Caco-2 (cell line): ENCODE measurements at regions not wholly inside any gene's neighbourhood (a gene's known extent, or its start where the extent isn't known, plus 50 kb on each side); places are given as distances from the start of the nearest gene placed in this dataset.

Source experiments
- BruUV-seq: library from RNA; stranded (reverse); fragments of 400-500 nt; replicated peaks from 2 replicates; lab custom pipeline; 2021; lab: Mats Ljungman, UMichigan
- CTCF ChIA-PET: fragments of 300-600 bp; sonication (Branson Sonifier 250); formaldehyde crosslinking; loops from one replicate; lab custom pipeline; 2022; ENCODE audit warnings: antibody characterized with exemption; lab: Charles Lee
- POLR2A ChIA-PET: fragments of 300-600 bp; sonication (Branson Sonifier 250); formaldehyde crosslinking; loops from one replicate; lab custom pipeline; 2022; ENCODE audit warnings: antibody characterized with exemption; lab: Charles Lee
- DNase-seq, 2 experiments: peaks; one replicate each; pipeline versions ENCODE4 v3.0.0 to v3.0.0-alpha.2; 2020 to 2022
- H3K27me3 ChIP-seq: replicated peaks from 2 replicates; pipeline ENCODE4 v1.6.0; 2011; ENCODE audit warnings: low read length; ENCODE audit not compliant: control insufficient read depth, insufficient read depth
- H3K36me3 ChIP-seq: 2 replicates; pipeline ENCODE4 v1.5.1; 2011; ENCODE audit warnings: low read length; ENCODE audit not compliant: control insufficient read depth, insufficient read depth
- H3K4me1 ChIP-seq: fragments of 250-450 bp; sonication (Bioruptor Pico); 2 replicates; pipeline ENCODE4 v1.5.1; 2020; ENCODE audit warnings: mild to moderate bottlenecking
- H3K4me3 ChIP-seq: 2 replicates; pipeline ENCODE4 v1.5.1; 2011; ENCODE audit warnings: low read depth, mild to moderate bottlenecking, control low read depth, low read length
- H3K9me3 ChIP-seq: fragments of 250-450 bp; sonication (Bioruptor Pico); 2 replicates; pipeline ENCODE4 v1.5.1; 2020; ENCODE audit warnings: mild to moderate bottlenecking, moderate library complexity
- H3K27ac Mint-ChIP-seq: one replicate; pipeline ENCODE4 v1.8.0; 2022; ENCODE audit warnings: mixed read lengths; ENCODE audit not compliant: unreplicated experiment
- H3K27me3 Mint-ChIP-seq: one replicate; pipeline ENCODE4 v1.8.0; 2022; ENCODE audit warnings: mixed read lengths; ENCODE audit not compliant: insufficient read depth, unreplicated experiment
- H3K36me3 Mint-ChIP-seq: one replicate; pipeline ENCODE4 v1.8.0; 2022; ENCODE audit warnings: mild to moderate bottlenecking, mixed read lengths; ENCODE audit not compliant: insufficient read depth, unreplicated experiment
- H3K4me1 Mint-ChIP-seq: one replicate; pipeline ENCODE4 v1.8.0; 2022; ENCODE audit warnings: low read depth, mixed read lengths; ENCODE audit not compliant: unreplicated experiment
- H3K4me3 Mint-ChIP-seq: one replicate; pipeline ENCODE4 v1.8.0; 2022; ENCODE audit warnings: mild to moderate bottlenecking, moderate library complexity, mixed read lengths; ENCODE audit not compliant: unreplicated experiment
- H3K9me3 Mint-ChIP-seq: one replicate; pipeline ENCODE4 v1.8.0; 2022; ENCODE audit warnings: mixed read lengths; ENCODE audit not compliant: unreplicated experiment
- intact Hi-C: fragments of 100-400 bp; cut with micrococcal nuclease; formaldehyde crosslinking; loops from one replicate; pipeline ENCODE4 v1.10.0; 2022; ENCODE audit not compliant: unreplicated experiment
- TF ChIP-seq, protein P1 (sequence below), 2 experiments: fragments of 200-600 bp in 1 of 2; IDR thresholded peaks; 1 replicate in 1 of 2; 2 replicates in 1 of 2; pipeline versions ENCODE4 v1.5.1 to v1.8.0; 2011 to 2022; ENCODE audit warnings: antibody characterized with exemption in 1 of 2, control low read depth in 1 of 2, inconsistent platforms in 1 of 2, low read depth in 1 of 2, low read length in 1 of 2, mild to moderate bottlenecking in 1 of 2, moderate library complexity in 1 of 2; ENCODE audit not compliant: insufficient read depth in 1 of 2, severe bottlenecking in 1 of 2, unreplicated experiment in 1 of 2

- Histone ChIP-seq H3K36me3 (no peaks in the 10 kb centered on the region), H3K4me3 (no peak overlapping the region), H3K4me1 (no peaks in the 10 kb centered on the region), H3K9me3 (no peaks in the 10 kb centered on the region), H3K27me3 (no peaks in the 10 kb centered on the region)
- TF ChIP-seq, protein P1, sequence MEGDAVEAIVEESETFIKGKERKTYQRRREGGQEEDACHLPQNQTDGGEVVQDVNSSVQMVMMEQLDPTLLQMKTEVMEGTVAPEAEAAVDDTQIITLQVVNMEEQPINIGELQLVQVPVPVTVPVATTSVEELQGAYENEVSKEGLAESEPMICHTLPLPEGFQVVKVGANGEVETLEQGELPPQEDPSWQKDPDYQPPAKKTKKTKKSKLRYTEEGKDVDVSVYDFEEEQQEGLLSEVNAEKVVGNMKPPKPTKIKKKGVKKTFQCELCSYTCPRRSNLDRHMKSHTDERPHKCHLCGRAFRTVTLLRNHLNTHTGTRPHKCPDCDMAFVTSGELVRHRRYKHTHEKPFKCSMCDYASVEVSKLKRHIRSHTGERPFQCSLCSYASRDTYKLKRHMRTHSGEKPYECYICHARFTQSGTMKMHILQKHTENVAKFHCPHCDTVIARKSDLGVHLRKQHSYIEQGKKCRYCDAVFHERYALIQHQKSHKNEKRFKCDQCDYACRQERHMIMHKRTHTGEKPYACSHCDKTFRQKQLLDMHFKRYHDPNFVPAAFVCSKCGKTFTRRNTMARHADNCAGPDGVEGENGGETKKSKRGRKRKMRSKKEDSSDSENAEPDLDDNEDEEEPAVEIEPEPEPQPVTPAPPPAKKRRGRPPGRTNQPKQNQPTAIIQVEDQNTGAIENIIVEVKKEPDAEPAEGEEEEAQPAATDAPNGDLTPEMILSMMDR (IDR thresholded peaks at IDR 0.05; ENCODE audit: insufficient read depth in 1 of 2, low read depth in 1 of 2, low read length in 1 of 2, severe bottlenecking in 1 of 2, unreplicated experiment in 1 of 2): no peak
- ChIA-PET CTCF (no interaction called here), POLR2A (no interaction called here)
- Mint-ChIP-seq H3K27ac (no peak overlapping the region), H3K9me3 (no peaks in the 10 kb centered on the region), H3K36me3 (no peaks in the 10 kb centered on the region), H3K4me1 (no peaks in the 10 kb centered on the region), H3K27me3 (no peaks in the 10 kb centered on the region), H3K4me3 (no peak overlapping the region)
- intact Hi-C loops: no loop called here
- no peak for DNase-seq
- no TSS peak for BruUV-seq
Measured at GRCh38 chr12:83629931-83630330, 943.2 kb downstream of the TMTC2 start.

- Mint-ChIP-seq H3K27me3 (no peaks in the 10 kb centered on the region), H3K36me3 (no peaks in the 10 kb centered on the region), H3K4me3 (no peak overlapping the region), H3K4me1 (no peaks in the 10 kb centered on the region), H3K9me3 (no peaks in the 10 kb centered on the region), H3K27ac (no peak overlapping the region)
- no peak for DNase-seq
- Histone ChIP-seq H3K27me3 (no peaks in the 10 kb centered on the region), H3K36me3 (no peaks in the 10 kb centered on the region), H3K4me3 (no peak overlapping the region), H3K4me1 (no peaks in the 10 kb centered on the region), H3K9me3 (no peaks in the 10 kb centered on the region)
- intact Hi-C loops: no loop called here
- no TSS peak for BruUV-seq
- CTCF ChIA-PET: no interaction called here
- POLR2A ChIA-PET: no interaction called here
- TF ChIP-seq, protein P1 (IDR thresholded peaks at IDR 0.05; ENCODE audit: insufficient read depth in 1 of 2, low read depth in 1 of 2, low read length in 1 of 2, severe bottlenecking in 1 of 2, unreplicated experiment in 1 of 2): no peak
Measured at GRCh38 chr12:83622205-83622604, 935.5 kb downstream of the TMTC2 start.

DNA sequence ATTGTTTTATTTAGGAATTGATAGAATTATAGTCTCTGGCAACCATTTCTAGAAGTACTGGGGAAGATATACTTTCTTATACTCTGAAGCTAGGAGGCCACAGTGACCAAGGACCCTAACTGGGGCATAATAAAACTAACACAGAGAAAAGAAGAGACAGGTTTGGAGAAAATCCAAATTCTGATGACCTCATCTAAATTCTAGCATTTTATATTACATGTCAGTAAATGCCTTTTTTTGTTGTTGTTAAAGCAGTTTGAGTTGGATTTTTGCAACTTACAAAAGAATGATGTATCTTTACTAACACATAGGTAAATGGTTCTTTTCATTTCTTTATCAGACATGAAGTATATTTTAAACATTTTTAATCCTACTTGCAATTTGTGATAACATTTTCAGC, 933.3 kb downstream of the TMTC2 start:
- TF ChIP-seq, protein P1 (IDR thresholded peaks at IDR 0.05; ENCODE audit: insufficient read depth in 1 of 2, low read depth in 1 of 2, low read length in 1 of 2, severe bottlenecking in 1 of 2, unreplicated experiment in 1 of 2): no peak
- no TSS peak for BruUV-seq
- POLR2A ChIA-PET: no interaction called here

More for the DNA sequence above, 933.3 kb downstream of the TMTC2 start:
- Mint-ChIP-seq H3K4me3 (no peak overlapping the region), H3K27me3 (no peaks in the 10 kb centered on the region), H3K9me3 (no peaks in the 10 kb centered on the region), H3K27ac (no peak overlapping the region), H3K36me3 (no peaks in the 10 kb centered on the region), H3K4me1 (no peaks in the 10 kb centered on the region)
- no peaks in the 10 kb centered on the region for H3K27me3 ChIP-seq
- H3K4me1 ChIP-seq: no peaks in the 10 kb centered on the region
- no peaks in the 10 kb centered on the region for H3K9me3 ChIP-seq
- no peak for DNase-seq
- no peak overlapping the region for H3K4me3 ChIP-seq
- CTCF ChIA-PET: no interaction called here
- intact Hi-C loops: no loop called here
- H3K36me3 ChIP-seq: no peaks in the 10 kb centered on the region
